SK-N-SH (cell line): ENCODE measurements at regions not wholly inside any gene's neighbourhood (a gene's known extent, or its start where the extent isn't known, plus 50 kb on each side); places are given as distances from the start of the nearest gene placed in this dataset.

Source experiments
- CTCF ChIP-seq: fragments of 200-600 bp; sonication (generic); IDR thresholded peaks from 2 replicates; pipeline ENCODE4 v1.6.1; 2017; ENCODE audit warnings: antibody characterized with exemption, mild to moderate bottlenecking, moderate library complexity
- EP300 ChIP-seq, 2 experiments: IDR thresholded peaks; 2 replicates each; pipeline versions ENCODE4 v1.4.0 to v1.6.1; 2012; ENCODE audit warnings: borderline replicate concordance in 1 of 2, low read depth in 1 of 2, low read length in 1 of 2
- FOXM1 ChIP-seq: IDR thresholded peaks from 2 replicates; pipeline ENCODE4 v1.4.0; 2012; ENCODE audit warnings: low read depth, mild to moderate bottlenecking
- JUND ChIP-seq: IDR thresholded peaks from 2 replicates; pipeline ENCODE4 v1.4.0; 2012
- NRF1 ChIP-seq: IDR thresholded peaks from 2 replicates; pipeline ENCODE4 v1.6.1; 2012; ENCODE audit warnings: low read depth, mild to moderate bottlenecking, low read length
- SMC3 ChIP-seq: IDR thresholded peaks from 2 replicates; pipeline ENCODE4 v1.6.1; 2012; ENCODE audit warnings: low read depth, low read length, improper control_type of control experiment
- TAF1 ChIP-seq: IDR thresholded peaks from 2 replicates; pipeline ENCODE4 v1.6.1; 2012; ENCODE audit warnings: low read depth, mild to moderate bottlenecking, low read length, moderate library complexity, borderline replicate concordance
- TF ChIP-seq, protein P1 (sequence below): IDR thresholded peaks from 2 replicates; pipeline ENCODE4 v1.6.1; 2012; ENCODE audit warnings: mild to moderate bottlenecking, low read depth, low read length, moderate library complexity

DNA sequence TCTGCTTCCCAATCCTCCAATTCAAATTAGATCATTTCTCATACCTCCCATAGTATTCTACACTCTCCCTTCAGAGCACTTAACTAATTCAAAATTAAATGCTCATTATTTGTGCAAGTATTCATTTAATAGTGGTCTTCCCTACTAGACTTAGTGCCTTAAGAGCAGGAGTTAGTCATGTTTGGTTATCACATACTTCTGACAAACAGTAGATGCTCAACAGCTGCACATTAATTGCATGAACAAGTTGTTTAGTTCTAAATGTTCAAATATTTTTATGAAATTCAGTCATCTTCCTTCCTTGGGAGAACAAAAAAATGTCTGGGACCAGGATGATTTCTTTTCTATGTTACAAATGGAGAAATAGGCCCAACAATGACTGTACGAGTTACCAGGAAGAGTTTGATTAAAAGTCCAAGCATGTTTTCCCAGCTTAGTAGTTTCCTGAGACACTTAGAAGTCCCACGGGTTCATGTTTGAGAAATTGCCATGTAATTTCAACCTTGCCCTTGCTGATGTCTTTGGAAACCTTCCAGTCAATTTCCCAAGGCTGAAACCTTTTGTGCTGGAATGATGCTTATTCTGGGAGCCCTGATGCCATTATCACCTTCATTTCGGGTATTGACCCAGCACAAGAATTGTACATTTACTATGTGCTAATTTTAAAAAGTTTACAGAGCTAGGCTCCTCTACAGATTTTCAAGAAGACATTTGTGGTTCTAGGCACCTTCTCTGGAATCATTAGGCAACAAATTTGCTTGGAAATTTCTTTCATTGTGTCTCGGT lies 437.9 kb upstream of the PLXNA2 start:
- TF ChIP-seq CTCF = no peak
- TF ChIP-seq FOXM1 = no peak
- TF ChIP-seq TAF1 = no peak
- TF ChIP-seq, protein P1, sequence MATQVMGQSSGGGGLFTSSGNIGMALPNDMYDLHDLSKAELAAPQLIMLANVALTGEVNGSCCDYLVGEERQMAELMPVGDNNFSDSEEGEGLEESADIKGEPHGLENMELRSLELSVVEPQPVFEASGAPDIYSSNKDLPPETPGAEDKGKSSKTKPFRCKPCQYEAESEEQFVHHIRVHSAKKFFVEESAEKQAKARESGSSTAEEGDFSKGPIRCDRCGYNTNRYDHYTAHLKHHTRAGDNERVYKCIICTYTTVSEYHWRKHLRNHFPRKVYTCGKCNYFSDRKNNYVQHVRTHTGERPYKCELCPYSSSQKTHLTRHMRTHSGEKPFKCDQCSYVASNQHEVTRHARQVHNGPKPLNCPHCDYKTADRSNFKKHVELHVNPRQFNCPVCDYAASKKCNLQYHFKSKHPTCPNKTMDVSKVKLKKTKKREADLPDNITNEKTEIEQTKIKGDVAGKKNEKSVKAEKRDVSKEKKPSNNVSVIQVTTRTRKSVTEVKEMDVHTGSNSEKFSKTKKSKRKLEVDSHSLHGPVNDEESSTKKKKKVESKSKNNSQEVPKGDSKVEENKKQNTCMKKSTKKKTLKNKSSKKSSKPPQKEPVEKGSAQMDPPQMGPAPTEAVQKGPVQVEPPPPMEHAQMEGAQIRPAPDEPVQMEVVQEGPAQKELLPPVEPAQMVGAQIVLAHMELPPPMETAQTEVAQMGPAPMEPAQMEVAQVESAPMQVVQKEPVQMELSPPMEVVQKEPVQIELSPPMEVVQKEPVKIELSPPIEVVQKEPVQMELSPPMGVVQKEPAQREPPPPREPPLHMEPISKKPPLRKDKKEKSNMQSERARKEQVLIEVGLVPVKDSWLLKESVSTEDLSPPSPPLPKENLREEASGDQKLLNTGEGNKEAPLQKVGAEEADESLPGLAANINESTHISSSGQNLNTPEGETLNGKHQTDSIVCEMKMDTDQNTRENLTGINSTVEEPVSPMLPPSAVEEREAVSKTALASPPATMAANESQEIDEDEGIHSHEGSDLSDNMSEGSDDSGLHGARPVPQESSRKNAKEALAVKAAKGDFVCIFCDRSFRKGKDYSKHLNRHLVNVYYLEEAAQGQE = no peak
- no peak for TF ChIP-seq JUND
- TF ChIP-seq EP300 (IDR thresholded peaks at IDR 0.05; ENCODE audit: borderline replicate concordance in 1 of 2, low read depth in 1 of 2, low read length in 1 of 2) = no peak
- no peak for TF ChIP-seq SMC3
- no peak for TF ChIP-seq NRF1
